GM13977 (cell line): ENCODE measurements at regions not wholly inside any gene's neighbourhood (a gene's known extent, or its start where the extent isn't known, plus 50 kb on each side); places are given as distances from the start of the nearest gene placed in this dataset.

Experiments
- DNase-seq: peaks from one replicate; pipeline ENCODE4 v3.0.0; 2012; ENCODE audit warnings: low spot score
- in situ Hi-C: fragments of 300-500 bp; cut with MboI; formaldehyde crosslinking; loops from one replicate; pipeline ENCODE4 v1.12.0; 2022; ENCODE audit warnings: low sequenced_read_pairs, low pct_unique_long_range_greater_than_20kb, mixed read lengths, inconsistent platforms; ENCODE audit not compliant: unreplicated experiment
- TF ChIP-seq, protein P1 (sequence below): IDR thresholded peaks from 2 replicates; pipeline ENCODE4 v1.5.1; 2012; ENCODE audit warnings: mild to moderate bottlenecking, control low read depth; ENCODE audit not compliant: insufficient read depth; ENCODE audit errors: extremely low read depth, missing control alignments

- TF ChIP-seq, protein P1, sequence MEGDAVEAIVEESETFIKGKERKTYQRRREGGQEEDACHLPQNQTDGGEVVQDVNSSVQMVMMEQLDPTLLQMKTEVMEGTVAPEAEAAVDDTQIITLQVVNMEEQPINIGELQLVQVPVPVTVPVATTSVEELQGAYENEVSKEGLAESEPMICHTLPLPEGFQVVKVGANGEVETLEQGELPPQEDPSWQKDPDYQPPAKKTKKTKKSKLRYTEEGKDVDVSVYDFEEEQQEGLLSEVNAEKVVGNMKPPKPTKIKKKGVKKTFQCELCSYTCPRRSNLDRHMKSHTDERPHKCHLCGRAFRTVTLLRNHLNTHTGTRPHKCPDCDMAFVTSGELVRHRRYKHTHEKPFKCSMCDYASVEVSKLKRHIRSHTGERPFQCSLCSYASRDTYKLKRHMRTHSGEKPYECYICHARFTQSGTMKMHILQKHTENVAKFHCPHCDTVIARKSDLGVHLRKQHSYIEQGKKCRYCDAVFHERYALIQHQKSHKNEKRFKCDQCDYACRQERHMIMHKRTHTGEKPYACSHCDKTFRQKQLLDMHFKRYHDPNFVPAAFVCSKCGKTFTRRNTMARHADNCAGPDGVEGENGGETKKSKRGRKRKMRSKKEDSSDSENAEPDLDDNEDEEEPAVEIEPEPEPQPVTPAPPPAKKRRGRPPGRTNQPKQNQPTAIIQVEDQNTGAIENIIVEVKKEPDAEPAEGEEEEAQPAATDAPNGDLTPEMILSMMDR: no peak
- no peak for DNase-seq
- in situ Hi-C loops: no loop called here
Measured at GRCh38 chr10:3348564-3348963, 176.0 kb upstream of the PITRM1 start.

- in situ Hi-C loops: no loop called here
- no peak for DNase-seq
- TF ChIP-seq, protein P1: no peak
Measured at GRCh38 chr10:3347413-3348182, 175.0 kb upstream of the PITRM1 start.

GRCh38 chr10:3346851-3347250 is 174.3 kb upstream of the PITRM1 start:
- in situ Hi-C loops: no loop called here
- DNase-seq: no peak
- TF ChIP-seq, protein P1: no peak

DNA sequence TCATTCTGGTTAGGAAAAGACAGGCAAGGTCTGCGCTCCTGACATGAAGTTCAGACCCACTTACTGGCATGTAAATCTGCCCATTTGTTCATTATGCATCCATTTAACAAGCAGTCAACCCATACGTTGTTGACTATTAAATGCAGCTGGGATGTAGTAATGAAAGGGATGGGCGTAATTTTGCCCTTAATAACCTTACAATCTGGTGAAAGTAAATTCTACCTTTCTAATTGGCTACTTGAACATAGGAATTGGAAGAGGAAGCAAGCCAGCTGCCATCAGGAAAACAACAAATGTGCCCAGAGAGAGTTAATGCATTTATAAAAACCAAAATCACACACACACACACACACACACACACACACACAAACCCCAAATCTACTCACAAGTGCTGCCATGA is 170.2 kb upstream of the PITRM1 start:
- DNase-seq: no peak
- in situ Hi-C loops: no loop called here
- TF ChIP-seq, protein P1: no peak

- no peak for DNase-seq
- in situ Hi-C loops: no loop called here
- TF ChIP-seq, protein P1: no peak
Measured at GRCh38 chr10:3340127-3340730, 167.6 kb upstream of the PITRM1 start.

GRCh38 chr10:3339531-3339950 is 167.0 kb upstream of the PITRM1 start:
- in situ Hi-C loops: no loop called here
- no peak for DNase-seq
- TF ChIP-seq, protein P1: no peak
